AG09319 (cell line): ENCODE measurements at regions not wholly inside any gene's neighbourhood (a gene's known extent, or its start where the extent isn't known, plus 50 kb on each side); places are given as distances from the start of the nearest gene placed in this dataset.

Source experiments
- DNase-seq: peaks from one replicate; pipeline ENCODE4 v3.0.0-alpha.2; 2010; ENCODE audit warnings: low read depth; ENCODE audit errors: extremely low read depth
- TF ChIP-seq, protein P1 (sequence below): IDR thresholded peaks from 2 replicates; pipeline ENCODE4 v1.5.1; 2011; ENCODE audit warnings: low read depth, mild to moderate bottlenecking, inconsistent platforms, low read length, moderate library complexity

DNA sequence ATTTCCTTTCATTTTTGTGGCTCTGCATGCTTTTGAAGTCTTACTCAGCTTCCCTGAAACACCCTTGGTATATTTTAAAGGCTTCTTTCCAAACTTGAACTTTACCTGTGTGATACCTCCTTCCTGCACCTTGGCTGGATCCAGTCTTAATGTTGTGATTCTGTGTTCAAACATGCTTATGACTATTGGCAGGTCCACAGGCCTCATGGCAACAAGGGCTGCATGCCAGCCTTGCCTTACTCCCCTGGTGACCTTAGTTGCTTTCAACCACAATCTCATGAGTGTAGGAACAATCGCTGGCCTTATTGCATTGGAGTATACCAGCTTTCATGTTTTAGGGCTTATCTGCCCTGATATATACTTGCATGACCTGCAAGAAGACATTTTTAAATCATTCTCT lies 238.7 kb downstream of the KIF20B start:
- DNase-seq, result no peak
- TF ChIP-seq, protein P1, sequence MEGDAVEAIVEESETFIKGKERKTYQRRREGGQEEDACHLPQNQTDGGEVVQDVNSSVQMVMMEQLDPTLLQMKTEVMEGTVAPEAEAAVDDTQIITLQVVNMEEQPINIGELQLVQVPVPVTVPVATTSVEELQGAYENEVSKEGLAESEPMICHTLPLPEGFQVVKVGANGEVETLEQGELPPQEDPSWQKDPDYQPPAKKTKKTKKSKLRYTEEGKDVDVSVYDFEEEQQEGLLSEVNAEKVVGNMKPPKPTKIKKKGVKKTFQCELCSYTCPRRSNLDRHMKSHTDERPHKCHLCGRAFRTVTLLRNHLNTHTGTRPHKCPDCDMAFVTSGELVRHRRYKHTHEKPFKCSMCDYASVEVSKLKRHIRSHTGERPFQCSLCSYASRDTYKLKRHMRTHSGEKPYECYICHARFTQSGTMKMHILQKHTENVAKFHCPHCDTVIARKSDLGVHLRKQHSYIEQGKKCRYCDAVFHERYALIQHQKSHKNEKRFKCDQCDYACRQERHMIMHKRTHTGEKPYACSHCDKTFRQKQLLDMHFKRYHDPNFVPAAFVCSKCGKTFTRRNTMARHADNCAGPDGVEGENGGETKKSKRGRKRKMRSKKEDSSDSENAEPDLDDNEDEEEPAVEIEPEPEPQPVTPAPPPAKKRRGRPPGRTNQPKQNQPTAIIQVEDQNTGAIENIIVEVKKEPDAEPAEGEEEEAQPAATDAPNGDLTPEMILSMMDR, result no peak

DNA sequence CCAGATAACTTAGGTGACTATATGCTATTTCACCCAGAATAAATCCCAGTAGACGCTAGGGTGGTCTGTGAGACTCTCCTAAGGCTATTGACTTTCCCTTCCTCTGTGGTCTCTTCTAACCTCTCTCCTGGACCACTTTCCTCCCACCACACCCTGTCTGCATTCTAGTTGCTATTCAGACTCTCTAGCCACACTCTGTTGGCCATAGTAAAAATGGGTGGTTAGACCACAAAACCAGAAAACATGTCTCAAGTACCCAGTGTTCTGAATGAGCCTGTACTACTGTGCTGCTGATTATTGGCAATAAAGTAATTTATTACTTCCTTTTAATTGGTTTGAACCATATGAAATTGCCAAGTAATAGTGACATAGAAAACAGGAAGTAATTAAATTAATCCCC lies 240.8 kb downstream of the KIF20B start:
- DNase-seq, result no peak
- TF ChIP-seq, protein P1, result no peak

DNA sequence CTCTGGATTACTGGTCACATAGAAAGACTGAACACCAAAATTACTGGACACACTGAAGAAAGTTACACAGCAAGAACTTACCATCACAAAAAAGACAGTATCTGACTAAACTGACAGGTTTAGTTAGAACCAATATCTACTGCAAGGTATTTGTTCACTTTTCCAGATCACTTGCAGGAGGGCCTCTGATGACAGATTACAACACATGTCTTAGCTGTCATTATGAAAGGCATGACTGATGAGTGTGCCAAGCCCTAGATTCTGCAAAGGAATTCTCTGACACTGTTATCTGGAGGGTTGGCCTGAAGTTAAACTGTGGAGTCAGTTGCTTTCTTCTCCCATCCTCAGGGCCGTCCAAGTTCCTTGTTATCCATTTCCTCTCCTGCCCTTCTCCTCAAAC lies 242.7 kb downstream of the KIF20B start:
- TF ChIP-seq, protein P1, result no peak
- no peak for DNase-seq

DNA sequence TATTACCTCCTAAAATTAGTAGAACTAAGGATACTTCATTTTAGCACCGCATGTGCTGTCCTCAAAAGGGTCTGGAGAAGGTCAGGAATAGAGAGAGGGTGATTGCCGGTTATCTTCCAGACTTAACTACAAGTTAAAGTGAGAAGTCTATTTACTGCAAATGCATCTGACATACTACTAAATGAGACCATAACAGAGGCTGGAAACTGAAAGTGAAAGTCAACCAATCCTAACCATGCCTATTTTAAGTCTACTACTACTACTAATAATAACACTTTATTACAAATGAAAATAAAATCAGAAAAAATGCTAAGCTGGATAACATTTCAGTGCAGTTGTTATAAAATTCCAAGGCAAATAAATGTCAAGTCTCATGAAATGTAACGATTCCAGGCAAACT lies 244.7 kb downstream of the KIF20B start:
- TF ChIP-seq, protein P1, result no peak
- DNase-seq, result no peak

DNA sequence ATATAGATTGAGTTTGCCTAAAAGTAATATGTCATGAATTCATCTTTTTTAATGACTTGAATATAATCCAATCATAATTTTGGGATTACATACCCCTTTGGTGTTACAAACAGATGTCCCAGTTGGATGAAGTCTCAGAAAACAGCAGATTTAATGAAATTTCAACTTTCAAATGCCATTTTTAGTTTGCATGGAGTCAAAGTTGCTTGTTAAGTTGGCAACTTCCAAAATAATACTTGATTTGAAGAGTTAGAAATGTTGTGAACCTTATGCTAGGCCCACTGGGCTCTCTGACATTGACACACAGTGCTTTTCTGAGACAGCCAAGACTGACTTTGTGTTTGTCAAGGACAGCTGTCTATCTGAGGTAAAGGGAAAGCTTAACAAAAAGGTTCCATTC lies 248.1 kb downstream of the KIF20B start:
- TF ChIP-seq, protein P1, result no peak
- no peak for DNase-seq

DNA sequence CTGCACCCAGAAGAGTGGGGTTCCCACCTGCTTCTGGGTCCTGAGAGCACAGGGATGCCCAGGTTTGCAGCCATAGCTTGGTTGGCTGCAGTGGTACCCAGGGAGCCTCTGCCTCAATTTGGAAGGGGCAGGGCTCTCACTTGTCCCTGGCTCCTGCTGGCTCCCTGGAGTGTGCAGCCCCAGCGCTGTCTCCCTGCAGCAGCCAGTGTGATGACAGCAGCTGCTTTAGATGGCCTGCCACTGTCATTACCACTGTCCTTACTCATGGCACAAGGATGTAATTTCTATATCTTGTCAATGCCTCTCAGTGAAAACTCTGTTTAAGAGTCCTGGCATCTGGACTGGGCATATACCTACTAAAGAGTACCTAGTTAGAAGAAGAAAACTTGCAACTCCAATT lies 250.9 kb downstream of the KIF20B start:
- DNase-seq, result no peak
- TF ChIP-seq, protein P1, result no peak

DNA sequence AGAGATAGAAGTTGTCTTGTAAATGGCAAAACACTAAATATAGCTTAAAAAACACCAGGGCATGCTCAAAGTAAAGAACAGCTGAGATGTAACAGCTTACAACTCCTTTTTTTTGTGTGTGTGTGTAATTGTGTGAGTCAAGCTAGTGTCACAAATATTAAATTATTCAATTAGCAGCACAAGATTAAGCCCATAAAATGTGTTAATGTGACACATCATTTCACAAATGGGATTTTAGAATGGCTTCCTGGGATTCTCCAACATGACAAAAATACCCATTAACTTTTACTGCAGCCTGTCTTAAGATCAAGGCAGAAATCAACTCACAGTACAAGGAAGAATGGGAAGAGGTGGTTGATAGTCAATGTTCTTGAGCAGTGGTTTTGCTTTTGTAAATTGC lies 251.4 kb downstream of the KIF20B start:
- DNase-seq, result no peak
- TF ChIP-seq, protein P1, result no peak
